MM.1S (cell line): ENCODE measurements at regions not wholly inside any gene's neighbourhood (a gene's known extent, or its start where the extent isn't known, plus 50 kb on each side); places are given as distances from the start of the nearest gene placed in this dataset.

ENCODE experiments used
- EZH2 ChIP-seq: fragments of 300-600 bp; sonication (generic); optimal IDR thresholded peaks from 2 replicates; pipeline ENCODE3; 2017; ENCODE audit warnings: low read depth, mild to moderate bottlenecking, antibody characterized with exemption, low read length, mixed read lengths
- EZH2phosphoT487 ChIP-seq: fragments of 300-600 bp; sonication (generic); IDR thresholded peaks from 2 replicates; pipeline ENCODE4 v1.6.1; 2018; ENCODE audit warnings: antibody characterized with exemption, low read length
- TF ChIP-seq, protein P1 (sequence below): fragments of 300-600 bp; sonication (generic); IDR thresholded peaks from 2 replicates; pipeline ENCODE4 v1.5.1; 2016; ENCODE audit warnings: antibody characterized with exemption, low read length, mixed read lengths

DNA sequence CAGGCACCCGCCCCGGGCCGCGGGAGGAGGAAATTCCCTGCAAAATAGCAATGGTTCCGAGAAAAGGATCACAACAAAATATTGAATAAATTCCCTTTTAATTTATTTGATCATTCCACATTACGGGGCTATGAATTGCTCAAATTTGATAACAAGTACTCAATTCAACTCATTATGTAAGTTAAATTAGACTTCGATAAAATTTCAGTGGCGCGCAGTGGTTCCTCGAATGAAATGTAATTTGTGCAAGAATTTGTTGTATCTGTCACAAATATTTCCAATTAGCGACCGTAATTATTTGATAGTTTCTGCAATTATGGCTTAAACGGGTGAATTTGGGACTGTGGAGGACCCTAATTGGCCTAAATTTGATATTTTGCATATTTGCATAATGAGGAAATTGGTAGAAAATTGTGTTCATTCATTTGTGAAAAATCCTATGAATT is 76.0 kb upstream of the TBCA start:
- TF ChIP-seq, protein P1, sequence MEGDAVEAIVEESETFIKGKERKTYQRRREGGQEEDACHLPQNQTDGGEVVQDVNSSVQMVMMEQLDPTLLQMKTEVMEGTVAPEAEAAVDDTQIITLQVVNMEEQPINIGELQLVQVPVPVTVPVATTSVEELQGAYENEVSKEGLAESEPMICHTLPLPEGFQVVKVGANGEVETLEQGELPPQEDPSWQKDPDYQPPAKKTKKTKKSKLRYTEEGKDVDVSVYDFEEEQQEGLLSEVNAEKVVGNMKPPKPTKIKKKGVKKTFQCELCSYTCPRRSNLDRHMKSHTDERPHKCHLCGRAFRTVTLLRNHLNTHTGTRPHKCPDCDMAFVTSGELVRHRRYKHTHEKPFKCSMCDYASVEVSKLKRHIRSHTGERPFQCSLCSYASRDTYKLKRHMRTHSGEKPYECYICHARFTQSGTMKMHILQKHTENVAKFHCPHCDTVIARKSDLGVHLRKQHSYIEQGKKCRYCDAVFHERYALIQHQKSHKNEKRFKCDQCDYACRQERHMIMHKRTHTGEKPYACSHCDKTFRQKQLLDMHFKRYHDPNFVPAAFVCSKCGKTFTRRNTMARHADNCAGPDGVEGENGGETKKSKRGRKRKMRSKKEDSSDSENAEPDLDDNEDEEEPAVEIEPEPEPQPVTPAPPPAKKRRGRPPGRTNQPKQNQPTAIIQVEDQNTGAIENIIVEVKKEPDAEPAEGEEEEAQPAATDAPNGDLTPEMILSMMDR, result no peak
- TF ChIP-seq EZH2phosphoT487, result no peak
- TF ChIP-seq EZH2, result no peak
